Medulla oblongata (tissue), 1 donor: ENCODE measurements at regions not wholly inside any gene's neighbourhood (a gene's known extent, or its start where the extent isn't known, plus 50 kb on each side); places are given as distances from the start of the nearest gene placed in this dataset.

Experiments used
- DNase-seq: peaks from one replicate; pipeline ENCODE4 v3.0.0-alpha.2; 2015; ENCODE audit errors: extremely low spot score

- no peak for DNase-seq
Measured at GRCh38 chr18:67380867-67381266, 135.7 kb downstream of the DSEL start.

GRCh38 chr18:67379981-67380380 is 136.5 kb downstream of the DSEL start:
- DNase-seq: no peak

- no peak for DNase-seq
Measured at GRCh38 chr18:67376372-67376771, 140.1 kb downstream of the DSEL start.

GRCh38 chr18:67373636-67374035 is 142.9 kb downstream of the DSEL start:
- no peak for DNase-seq

GRCh38 chr18:67367540-67367939 is 149.0 kb downstream of the DSEL start:
- no peak for DNase-seq

- no peak for DNase-seq
Measured at GRCh38 chr18:67363694-67364093, 152.8 kb downstream of the DSEL start.

- no peak for DNase-seq
Measured at GRCh38 chr18:67362906-67363305, 153.6 kb downstream of the DSEL start.

- DNase-seq: no peak
Measured at GRCh38 chr18:67359873-67360838, 156.4 kb downstream of the DSEL start.

GRCh38 chr18:67358947-67359346 is 157.6 kb downstream of the DSEL start:
- DNase-seq: no peak

- DNase-seq: no peak
Measured at GRCh38 chr18:67354692-67355091, 161.8 kb downstream of the DSEL start.

- DNase-seq: no peak
Measured at GRCh38 chr18:67354091-67354490, 162.4 kb downstream of the DSEL start.

GRCh38 chr18:67347438-67347837 is 169.1 kb downstream of the DSEL start:
- DNase-seq: no peak

- no peak for DNase-seq
Measured at GRCh38 chr18:67342159-67342558, 174.4 kb downstream of the DSEL start.

GRCh38 chr18:67337696-67338095 is 178.8 kb downstream of the DSEL start:
- no peak for DNase-seq

- DNase-seq: no peak
Measured at GRCh38 chr18:67331857-67332256, 184.7 kb downstream of the DSEL start.

GRCh38 chr18:67319109-67319508 is 197.4 kb downstream of the DSEL start:
- no peak for DNase-seq

- DNase-seq: no peak
Measured at GRCh38 chr18:67318651-67319050, 197.9 kb downstream of the DSEL start.

GRCh38 chr18:67310826-67311225 is 205.7 kb downstream of the DSEL start:
- DNase-seq: no peak

GRCh38 chr18:67308819-67309218 is 207.7 kb downstream of the DSEL start:
- no peak for DNase-seq

GRCh38 chr18:67305466-67305865 is 211.1 kb downstream of the DSEL start:
- no peak for DNase-seq

- DNase-seq: no peak
Measured at GRCh38 chr18:67302043-67302442, 214.5 kb downstream of the DSEL start.

GRCh38 chr18:67301592-67301991 is 214.9 kb downstream of the DSEL start:
- no peak for DNase-seq

- no peak for DNase-seq
Measured at GRCh38 chr18:67300498-67300897, 216.0 kb downstream of the DSEL start.

GRCh38 chr18:67292814-67293213 is 223.7 kb downstream of the DSEL start:
- DNase-seq: no peak
